Stimulated activated CD8-positive, alpha-beta memory T cell treated with anti-CD3 and anti-CD28 coated beads, Interleukin-15, amount 100 ng/mL, for 48 hours (primary cell): ENCODE measurements at regions not wholly inside any gene's neighbourhood (a gene's known extent, or its start where the extent isn't known, plus 50 kb on each side); places are given as distances from the start of the nearest gene placed in this dataset.

Experiments used
- DNase-seq, 2 donors: peaks; one replicate each; pipeline ENCODE4 v3.0.0-alpha.2; 2020; ENCODE audit warnings: low read depth in 2 of 2

GRCh38 chr5:2187687-2188086, 305.0 kb upstream of the IRX4 start:
- no peak for DNase-seq

- DNase-seq, result no peak
These were observed 304.4 kb upstream of the IRX4 start for GRCh38 chr5:2187156-2187555.

GRCh38 chr5:2186472-2187015, 303.8 kb upstream of the IRX4 start:
- no peak for DNase-seq

GRCh38 chr5:2185646-2186471, 303.1 kb upstream of the IRX4 start:
- DNase-seq, result no peak

GRCh38 chr5:2184563-2185540, 302.1 kb upstream of the IRX4 start:
- no peak for DNase-seq

GRCh38 chr5:2184026-2184366, 301.3 kb upstream of the IRX4 start:
- DNase-seq, result no peak

- no peak for DNase-seq
These were observed 300.7 kb upstream of the IRX4 start for GRCh38 chr5:2183154-2184025.

- no peak for DNase-seq
These were observed 299.3 kb upstream of the IRX4 start for GRCh38 chr5:2182020-2182419.

GRCh38 chr5:2181557-2181956, 298.8 kb upstream of the IRX4 start:
- no peak for DNase-seq

- DNase-seq, result no peak
These were observed 298.4 kb upstream of the IRX4 start for GRCh38 chr5:2181149-2181548.

GRCh38 chr5:2180456-2180855, 297.7 kb upstream of the IRX4 start:
- no peak for DNase-seq

GRCh38 chr5:2179861-2180260, 297.1 kb upstream of the IRX4 start:
- DNase-seq, result no peak

GRCh38 chr5:2178528-2178927, 295.8 kb upstream of the IRX4 start:
- DNase-seq, result no peak

GRCh38 chr5:2178071-2178477, 295.3 kb upstream of the IRX4 start:
- DNase-seq, result no peak

- DNase-seq, result no peak
These were observed 294.5 kb upstream of the IRX4 start for GRCh38 chr5:2177244-2177643.

- no peak for DNase-seq
These were observed 293.9 kb upstream of the IRX4 start for GRCh38 chr5:2176581-2176980.

GRCh38 chr5:2175842-2176404, 293.2 kb upstream of the IRX4 start:
- DNase-seq, result no peak

- no peak for DNase-seq
These were observed 292.3 kb upstream of the IRX4 start for GRCh38 chr5:2175041-2175440.

GRCh38 chr5:2174538-2174937, 291.8 kb upstream of the IRX4 start:
- no peak for DNase-seq

- no peak for DNase-seq
These were observed 290.6 kb upstream of the IRX4 start for GRCh38 chr5:2173151-2173834.

GRCh38 chr5:2172471-2172870, 289.7 kb upstream of the IRX4 start:
- no peak for DNase-seq
